GM21786 (cell line): ENCODE measurements at regions not wholly inside any gene's neighbourhood (a gene's known extent, or its start where the extent isn't known, plus 50 kb on each side); places are given as distances from the start of the nearest gene placed in this dataset.

ENCODE experiments used
- ATAC-seq: cut with Tn5 transposase; IDR thresholded peaks from one replicate; pipeline ENCODE4 v1.9.1; 2021; ENCODE audit not compliant: unreplicated experiment

DNA sequence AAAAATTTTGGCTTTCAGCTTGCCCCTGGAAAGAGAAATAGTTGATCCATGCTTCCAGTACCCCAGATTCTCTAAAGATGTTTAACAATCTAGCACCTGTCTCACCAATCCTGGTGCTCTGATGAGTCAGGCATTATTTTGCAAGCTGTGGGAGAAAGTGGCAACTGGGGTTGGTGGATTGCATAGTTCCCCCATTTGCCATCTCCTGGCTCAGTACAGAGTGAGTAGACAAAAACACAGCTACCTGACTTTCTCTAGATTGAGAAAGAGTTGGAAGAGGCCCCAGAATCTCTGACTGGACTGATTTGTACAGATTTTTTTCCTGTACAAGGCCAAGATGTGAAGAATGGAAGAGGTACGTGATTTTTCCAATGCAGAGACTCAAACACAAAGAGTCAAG lies 75.1 kb upstream of the NEGR1 start:
- ATAC-seq, result no peak

DNA sequence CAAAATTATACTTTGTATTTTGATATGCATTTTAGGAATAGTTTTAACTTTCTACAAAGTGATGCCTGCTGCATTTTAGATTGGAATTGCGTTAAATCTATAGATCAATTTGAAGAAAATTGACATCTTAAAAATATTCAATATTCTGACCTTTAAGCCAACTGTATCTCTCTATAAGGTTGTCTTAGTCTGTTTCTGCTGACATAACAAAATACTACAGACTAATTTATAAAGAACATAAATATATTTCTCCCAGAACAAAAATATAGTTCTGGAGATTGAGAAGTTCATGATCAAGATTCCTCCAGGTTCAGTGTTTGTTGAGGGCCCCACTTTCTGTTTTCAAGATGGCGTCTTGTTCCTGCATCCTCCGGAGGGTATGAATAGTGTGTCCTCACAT lies 73.6 kb upstream of the NEGR1 start:
- ATAC-seq, result no peak

- ATAC-seq, result no peak
These were observed 59.3 kb upstream of the NEGR1 start for GRCh38 chr1:72341661-72342060.

DNA sequence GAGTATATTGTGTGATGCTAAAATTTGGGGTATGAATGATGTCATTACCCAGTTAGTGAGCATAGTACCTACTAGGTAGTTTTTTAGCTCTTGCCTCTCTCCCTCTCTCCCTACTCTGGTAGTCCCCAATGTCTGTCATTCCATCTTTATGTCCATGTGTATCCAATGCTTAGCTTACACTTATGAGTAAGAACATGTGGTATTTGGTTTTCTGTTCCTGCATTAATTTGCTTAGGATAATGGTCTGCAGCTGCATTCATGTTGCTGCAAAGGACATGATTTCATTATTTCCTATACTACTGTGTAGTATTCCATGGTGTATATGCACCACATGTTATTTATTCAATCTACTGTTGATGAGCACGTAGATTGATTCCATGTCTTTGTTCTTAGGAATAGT lies 54.4 kb upstream of the NEGR1 start:
- ATAC-seq, result no peak
